CD4-positive, alpha-beta T cell treated with Interleukin-6 for 4 hours (primary cell): ENCODE measurements at regions not wholly inside any gene's neighbourhood (a gene's known extent, or its start where the extent isn't known, plus 50 kb on each side); places are given as distances from the start of the nearest gene placed in this dataset.

ENCODE experiments used
- DNase-seq: peaks from one replicate; pipeline ENCODE4 v3.0.0-alpha.2; 2020; ENCODE audit warnings: mixed read lengths

DNA sequence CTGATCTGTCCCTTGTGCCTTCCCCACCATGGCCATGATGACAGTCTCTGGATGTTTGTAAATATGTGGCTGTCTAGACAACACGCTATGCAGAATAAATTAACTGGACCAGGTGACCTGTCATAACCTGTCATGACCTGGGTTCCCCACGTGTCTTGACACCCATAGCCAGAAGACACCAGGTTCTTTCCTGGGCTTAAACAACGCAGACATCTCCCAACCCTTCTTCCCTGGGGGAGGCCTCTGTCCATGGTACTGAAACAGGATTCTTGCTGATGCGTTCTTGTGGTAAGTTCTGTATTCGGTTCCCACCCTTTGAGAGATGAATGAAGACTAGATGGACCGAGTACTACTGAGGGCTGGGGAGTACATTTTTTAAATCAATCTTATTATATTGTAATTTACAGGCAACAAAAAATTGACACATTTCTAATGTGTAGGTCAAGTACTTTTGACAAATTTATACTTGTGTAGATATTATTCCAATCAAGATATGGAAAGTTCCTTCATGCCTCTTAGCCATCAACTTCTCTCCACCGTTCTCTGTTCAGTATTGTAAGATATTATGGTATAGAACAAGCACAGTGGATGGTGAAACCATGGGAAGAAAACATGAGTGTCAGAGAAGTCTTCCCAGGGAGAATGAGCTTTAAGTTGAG, 738.8 kb downstream of the PTPRU start:
- DNase-seq = no peak

- no peak for DNase-seq
Observed at GRCh38 chr1:29974316-29974724, 738.0 kb downstream of the PTPRU start.

GRCh38 chr1:29973406-29973805, 737.1 kb downstream of the PTPRU start:
- no peak for DNase-seq

GRCh38 chr1:29972421-29973053, 736.2 kb downstream of the PTPRU start:
- no peak for DNase-seq

DNA sequence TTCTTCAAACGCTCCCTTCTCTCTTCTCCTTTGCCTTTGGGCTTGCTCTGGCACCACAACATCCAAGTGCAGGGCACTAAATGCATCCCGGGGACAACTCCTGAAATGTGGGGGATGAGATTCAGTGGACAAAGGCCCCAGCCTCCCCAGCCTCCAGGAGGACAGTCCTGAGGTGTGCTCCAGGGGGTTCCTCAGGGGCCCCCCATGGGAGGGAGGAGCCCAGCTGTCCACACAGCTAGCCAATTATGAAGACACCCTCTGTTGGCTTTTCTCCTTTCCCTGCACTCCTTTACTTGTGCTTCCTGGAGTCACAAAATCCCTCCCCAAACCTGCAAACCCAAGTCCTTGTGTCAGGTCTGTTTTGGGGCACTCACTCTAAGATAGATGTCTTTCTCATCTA, 735.4 kb downstream of the PTPRU start:
- no peak for DNase-seq

GRCh38 chr1:29970747-29971325, 734.5 kb downstream of the PTPRU start:
- DNase-seq = no peak

GRCh38 chr1:29969576-29969975, 733.3 kb downstream of the PTPRU start:
- no peak for DNase-seq

DNA sequence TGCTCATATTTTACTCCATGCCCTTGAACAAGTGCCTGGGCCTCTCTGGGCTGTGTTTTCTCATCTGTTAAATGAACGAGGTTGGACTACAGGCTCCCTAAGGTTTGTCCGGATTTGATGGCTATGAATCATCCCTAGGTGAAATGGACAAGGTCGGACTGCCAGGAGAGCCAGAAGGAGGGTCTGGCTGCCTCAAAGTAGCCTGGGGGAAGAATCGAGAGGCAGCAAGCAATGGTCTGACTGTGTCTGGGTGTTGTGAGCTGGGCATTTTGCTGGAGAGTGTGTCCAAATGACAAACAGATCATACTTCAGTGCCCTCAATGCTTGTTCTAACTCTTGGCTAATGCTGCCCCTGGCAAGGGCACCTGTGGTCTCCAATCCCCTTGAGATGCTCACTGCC, 730.9 kb downstream of the PTPRU start:
- DNase-seq = no peak

DNA sequence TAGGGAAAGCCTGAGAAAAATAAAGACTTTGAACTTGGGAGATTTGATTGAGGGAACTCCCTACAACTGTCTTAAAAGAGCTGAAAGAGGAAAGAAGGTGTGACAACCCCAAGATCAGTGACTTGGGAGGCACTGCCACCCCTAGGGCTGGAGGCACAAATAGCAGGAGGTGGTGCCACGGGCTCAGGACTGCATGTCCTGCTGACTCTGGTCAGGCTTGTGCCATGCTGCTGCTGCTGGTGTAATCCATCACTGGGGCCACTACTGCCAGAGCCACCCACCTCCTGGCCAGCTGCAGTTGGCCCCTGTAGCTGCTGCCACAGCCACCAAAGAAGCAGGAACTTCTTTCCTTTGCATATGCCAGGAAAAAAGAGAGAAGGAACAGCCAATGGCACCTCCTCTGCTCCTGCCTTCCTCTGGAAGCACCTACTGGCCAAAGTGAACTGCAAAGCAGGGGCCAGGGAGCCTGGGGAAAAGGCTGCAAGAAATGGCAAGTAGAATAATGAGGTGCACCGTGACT, 730.3 kb downstream of the PTPRU start:
- no peak for DNase-seq

DNA sequence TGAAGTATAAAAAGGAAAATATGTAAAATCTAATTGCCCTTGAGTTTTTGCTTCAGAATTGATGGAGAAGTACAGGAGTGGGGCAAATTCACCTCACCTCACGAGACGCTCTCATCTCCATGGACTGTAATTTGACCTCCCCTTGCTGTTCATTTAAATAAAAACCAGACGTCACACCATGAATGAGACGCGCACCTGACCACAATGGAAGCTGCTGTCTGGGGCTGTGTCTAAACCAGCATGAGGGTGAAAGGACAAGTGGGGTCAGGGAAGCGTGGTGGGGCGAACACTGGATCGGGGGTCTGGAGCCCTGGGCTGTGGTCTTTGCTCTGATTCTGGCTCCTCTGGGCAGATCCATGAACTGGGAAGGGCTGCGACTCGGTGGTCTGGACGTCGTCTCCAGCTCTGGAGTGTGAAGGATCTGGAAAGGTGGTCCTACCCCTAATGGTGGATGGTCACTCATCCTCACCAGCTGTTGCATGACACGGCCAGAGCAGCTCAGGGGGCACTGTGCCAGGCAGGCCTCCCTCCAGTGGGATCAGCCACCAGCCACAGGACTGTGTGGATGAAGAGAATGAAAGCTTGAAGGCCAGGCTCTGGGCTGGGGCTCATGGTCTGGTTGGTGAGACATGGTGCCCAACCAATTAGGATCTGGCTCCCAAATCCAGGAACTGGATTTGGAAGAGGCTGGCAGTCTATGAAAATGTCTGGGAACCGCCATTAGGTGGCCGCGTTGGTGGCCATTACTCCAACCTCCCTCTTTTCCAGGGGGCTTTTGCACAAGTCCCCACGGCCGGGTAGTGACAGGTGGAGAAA, 728.6 kb downstream of the PTPRU start:
- no peak for DNase-seq

DNA sequence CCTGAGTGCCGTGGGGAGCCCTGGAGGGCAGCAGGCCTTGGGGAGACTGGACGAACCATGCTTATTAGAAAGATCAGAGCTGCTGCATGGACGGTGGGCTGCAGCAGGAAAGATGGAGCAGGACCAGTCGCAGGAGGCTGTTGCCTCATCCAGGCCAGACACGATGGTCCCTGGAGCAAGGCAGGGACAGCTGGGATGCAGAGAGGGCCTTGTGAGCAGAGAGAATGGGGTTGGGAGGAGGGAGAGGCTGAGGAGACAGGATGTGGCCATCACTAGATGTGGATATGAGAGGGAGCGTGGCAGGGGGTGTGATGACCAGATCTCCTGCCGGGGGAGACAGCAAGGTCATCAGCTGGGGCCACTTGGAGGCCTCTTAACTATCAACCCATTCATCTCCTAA, 727.6 kb downstream of the PTPRU start:
- no peak for DNase-seq

GRCh38 chr1:29962831-29963247, 726.5 kb downstream of the PTPRU start:
- no peak for DNase-seq

- no peak for DNase-seq
Observed at GRCh38 chr1:29962336-29962735, 726.0 kb downstream of the PTPRU start.

DNA sequence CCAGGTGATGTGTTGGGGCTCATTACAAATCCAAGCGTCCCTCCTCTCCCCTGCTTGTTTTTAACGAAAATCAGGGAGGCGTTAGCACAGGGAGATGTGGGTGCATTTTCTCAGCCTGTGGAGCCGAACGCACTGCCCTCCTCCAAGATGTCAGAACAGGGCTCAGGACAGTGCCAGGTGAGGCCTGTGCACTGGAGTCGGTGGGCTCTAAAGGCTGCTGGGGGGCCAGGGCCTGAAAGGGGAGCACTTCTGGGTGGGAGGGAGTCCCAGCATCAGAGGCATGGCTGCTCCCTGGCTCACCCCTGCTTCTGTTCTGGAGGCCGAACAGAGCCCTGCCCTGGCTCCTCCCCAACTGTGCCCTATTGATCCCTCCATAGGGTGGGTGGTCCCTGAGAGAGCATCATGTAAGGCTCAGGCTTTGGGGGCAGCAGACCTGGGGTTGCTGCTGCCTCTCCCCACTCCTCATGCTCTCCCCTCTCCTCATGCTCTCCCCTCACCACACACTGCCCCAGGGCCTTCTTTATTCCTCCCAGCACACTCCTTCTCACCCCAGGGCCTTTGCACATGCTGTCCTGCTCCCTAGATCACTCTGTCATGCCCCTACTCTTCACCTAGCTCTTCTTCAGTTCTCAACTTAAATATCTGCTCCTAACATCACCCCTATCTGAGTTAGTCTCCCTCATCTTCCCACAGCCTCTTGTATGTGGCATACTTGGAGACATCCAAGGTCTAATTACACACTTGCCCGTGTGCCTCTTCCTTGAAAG, 725.2 kb downstream of the PTPRU start:
- DNase-seq = no peak

GRCh38 chr1:29960876-29961275, 724.6 kb downstream of the PTPRU start:
- no peak for DNase-seq

DNA sequence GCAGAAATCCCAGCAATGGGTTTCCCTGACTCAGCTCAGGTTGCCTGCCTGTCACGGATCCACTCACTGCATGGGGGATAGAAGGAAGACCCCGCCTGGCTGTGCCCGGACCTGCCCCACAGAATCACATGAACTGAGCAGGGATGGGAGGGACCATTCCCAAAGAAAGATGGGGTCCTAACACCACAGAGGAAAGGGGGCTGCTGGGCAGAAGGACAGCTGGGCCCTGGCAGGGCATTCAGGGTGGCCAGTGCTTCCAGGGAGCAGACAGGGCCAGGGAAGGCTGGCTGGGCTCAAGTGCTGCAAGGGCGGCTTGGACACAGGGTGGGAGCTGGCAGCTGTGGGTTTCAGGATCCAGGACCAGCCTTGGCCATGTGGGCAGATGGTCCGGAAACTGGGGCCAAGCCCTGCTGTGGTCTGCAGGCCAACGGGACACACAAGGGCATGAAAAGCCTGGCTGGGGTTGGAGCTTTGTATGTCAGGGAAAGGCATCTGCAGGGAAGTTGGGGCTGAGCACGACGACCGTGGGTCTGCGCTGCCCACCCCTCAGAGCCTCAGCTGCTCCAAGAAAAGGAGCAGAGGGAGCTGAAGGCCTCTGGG, 723.9 kb downstream of the PTPRU start:
- no peak for DNase-seq

- DNase-seq = no peak
Observed at GRCh38 chr1:29959356-29959755, 723.0 kb downstream of the PTPRU start.

DNA sequence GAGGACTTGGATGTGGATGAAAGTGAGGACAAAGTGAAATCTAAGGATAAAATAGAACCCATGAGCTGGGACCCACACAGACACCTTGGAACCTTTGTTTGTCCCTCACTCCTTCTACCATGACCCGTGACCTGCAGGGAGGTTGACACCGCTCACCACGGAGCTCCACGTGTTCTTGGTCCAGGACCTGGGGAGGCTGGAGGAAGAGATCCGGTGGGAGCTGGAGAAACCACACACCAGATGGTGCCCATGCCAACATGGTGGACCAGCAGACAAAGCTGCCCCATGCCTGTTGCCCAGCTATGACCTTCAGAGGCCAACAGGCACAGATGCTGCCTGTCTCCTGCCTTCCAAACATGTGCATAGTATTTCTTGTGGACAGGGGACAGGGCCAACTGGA, 721.9 kb downstream of the PTPRU start:
- DNase-seq = no peak

- DNase-seq = no peak
Observed at GRCh38 chr1:29956349-29957030, 720.2 kb downstream of the PTPRU start.

DNA sequence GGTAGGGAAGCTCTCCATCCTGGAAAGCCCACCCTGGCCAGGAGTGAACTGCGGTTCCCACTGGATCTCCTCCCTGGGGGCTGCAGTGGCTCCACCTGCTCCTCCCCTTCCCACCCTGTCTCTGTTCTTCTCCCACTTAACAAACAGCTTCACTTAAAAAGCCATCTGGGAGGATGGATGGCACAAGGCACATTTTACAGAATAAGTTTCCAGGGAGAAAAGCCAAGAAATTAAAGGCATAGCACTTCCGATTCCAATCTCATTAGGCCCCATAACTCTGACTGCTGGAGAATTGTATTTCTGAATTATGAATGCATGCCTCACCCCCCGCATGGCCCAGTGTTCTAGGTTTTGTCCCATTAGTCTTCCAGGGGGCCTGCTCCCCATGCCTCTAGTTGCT, 718.3 kb downstream of the PTPRU start:
- DNase-seq = no peak

DNA sequence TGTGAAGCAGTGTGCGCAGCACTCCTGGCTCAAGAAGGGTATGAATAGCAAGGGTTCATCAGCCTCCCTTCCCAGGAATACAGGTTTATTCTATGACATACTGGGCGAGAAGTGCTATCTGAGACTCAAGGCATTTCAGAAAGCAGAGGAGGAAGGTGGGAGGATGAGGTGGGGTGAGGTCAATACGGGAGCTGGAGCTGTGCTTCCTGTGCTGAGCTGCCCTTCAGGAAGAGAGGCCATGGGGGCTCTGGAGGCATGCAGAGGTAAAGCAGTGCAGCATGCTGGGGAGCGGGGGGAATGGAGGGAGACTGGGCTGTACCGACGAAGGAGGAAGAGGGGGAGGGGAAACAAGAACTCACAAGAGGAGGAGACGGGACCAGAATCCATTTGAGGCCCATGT, 717.6 kb downstream of the PTPRU start:
- DNase-seq = no peak

DNA sequence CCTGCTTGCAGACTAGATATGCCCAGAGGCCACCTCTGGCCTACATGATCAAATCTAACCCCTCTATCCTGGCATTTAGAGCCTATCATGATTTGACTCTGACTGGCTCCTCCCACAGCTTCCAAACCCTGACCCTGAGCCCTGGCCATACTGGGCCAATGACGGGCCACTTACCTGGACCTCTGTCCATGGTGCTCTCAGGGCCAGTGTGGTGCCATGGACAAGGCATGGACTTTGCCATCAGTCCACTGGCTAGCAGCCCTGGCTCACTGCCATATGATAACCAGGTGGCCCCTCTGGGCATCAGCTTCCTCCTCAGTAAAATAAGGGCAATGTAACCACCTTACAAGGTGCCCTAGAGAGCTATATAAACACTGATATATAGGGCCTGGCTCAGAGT, 713.4 kb downstream of the PTPRU start:
- DNase-seq = no peak
